GM12878 (cell line): ENCODE measurements at regions not wholly inside any gene's neighbourhood (a gene's known extent, or its start where the extent isn't known, plus 50 kb on each side); places are given as distances from the start of the nearest gene placed in this dataset.
"Not testable (repeated sequence)": the region's sequence is repeated elsewhere in the genome, so short reads cannot be mapped to it uniquely, and the experiment has no call there.

ENCODE experiments used
- ATAC-seq: fragments of 200-7000 bp; cut with Tn5 transposase; 3 replicates; pipeline ENCODE4 v1.9.1; 2020; ENCODE audit warnings: mild to moderate bottlenecking, moderate library complexity
- BruUV-seq: library from RNA; stranded (reverse); fragments of 400-500 nt; replicated peaks from 2 replicates; lab custom pipeline; 2021; lab: Mats Ljungman, UMichigan
- CTCF ChIA-PET: fragments of 300-600 bp; sonication (Branson Sonifier 250); formaldehyde crosslinking; extraction: SDS; loops from one replicate; lab custom pipeline; 2021; ENCODE audit warnings: inconsistent platforms; lab: Yijun Ruan, JAX
- POLR2A ChIA-PET: fragments of 350-600 bp; formaldehyde crosslinking; extraction: SDS; loops from one replicate; lab custom pipeline; 2021; ENCODE audit warnings: inconsistent platforms; lab: Charles Lee
- RAD21 ChIA-PET: fragments of 300-600 bp; sonication (Branson Sonifier 250); formaldehyde crosslinking; loops from one replicate; lab custom pipeline; 2023; ENCODE audit warnings: antibody characterized with exemption; ENCODE audit not compliant: unreplicated experiment; lab: Charles Lee
- SMC1A ChIA-PET: fragments of 300-600 bp; sonication (Branson Sonifier 250); formaldehyde crosslinking; loops from one replicate; lab custom pipeline; 2023; ENCODE audit not compliant: unreplicated experiment, uncharacterized antibody; lab: Charles Lee
- DNase-seq: peaks from one replicate; pipeline ENCODE4 v3.0.0-alpha.2; 2011; ENCODE audit warnings: low read depth, low spot score
- FAIRE-seq: peaks from 3 replicates; lab custom pipeline; 2011; peaks lifted over from hg19 to GRCh38; lab: Jason Lieb, UNC
- H2AFZ ChIP-seq: 2 replicates; pipeline ENCODE4 v1.6.0; 2011; ENCODE audit warnings: low read depth, low read length, control low read depth; ENCODE audit not compliant: control insufficient read depth
- H3K27ac ChIP-seq: 2 replicates; pipeline ENCODE4 v1.5.1; 2011; ENCODE audit warnings: control low read depth; ENCODE audit not compliant: control insufficient read depth, insufficient read depth
- H3K27me3 ChIP-seq, 2 experiments: replicated peaks in 1 of 2; 2 replicates each; pipeline versions ENCODE4 v1.6.0 to v1.6.1; 2011; ENCODE audit warnings: low read length in 1 of 2; ENCODE audit not compliant: control insufficient read depth in 2 of 2, insufficient read depth in 2 of 2
- H3K36me3 ChIP-seq, 2 experiments: 2 replicates each; pipeline ENCODE4 v1.5.1; 2011; ENCODE audit warnings: low read length in 1 of 2; ENCODE audit not compliant: control insufficient read depth in 2 of 2, insufficient read depth in 2 of 2
- H3K4me1 ChIP-seq: 2 replicates; pipeline ENCODE4 v1.6.1; 2011; ENCODE audit warnings: mild to moderate bottlenecking, low read length, moderate library complexity, mixed read lengths; ENCODE audit not compliant: control insufficient read depth, insufficient read depth
- H3K4me2 ChIP-seq: 2 replicates; pipeline ENCODE4 v1.6.0; 2011; ENCODE audit warnings: control low read depth; ENCODE audit not compliant: control insufficient read depth, insufficient read depth
- H3K4me3 ChIP-seq: fragments of 200-600 bp; sonication (generic); 2 replicates; pipeline ENCODE4 v1.5.1; 2016
- H3K79me2 ChIP-seq: 2 replicates; pipeline ENCODE4 v1.6.0; 2011; ENCODE audit warnings: low read length; ENCODE audit not compliant: control insufficient read depth, insufficient read depth
- H3K9ac ChIP-seq: 2 replicates; pipeline ENCODE4 v1.8.0; 2011; ENCODE audit warnings: low read length, control low read depth, mixed read lengths; ENCODE audit not compliant: control insufficient read depth, insufficient read depth
- H3K9me3 ChIP-seq: replicated peaks from 3 replicates; pipeline ENCODE4 v1.5.1; 2011; ENCODE audit warnings: mild to moderate bottlenecking, low read length; ENCODE audit not compliant: control insufficient read depth, insufficient read depth
- H4K20me1 ChIP-seq: 2 replicates; pipeline ENCODE4 v1.6.0; 2011; ENCODE audit not compliant: control insufficient read depth, insufficient read depth
- BHLHE40 ChIP-seq, 2 experiments: fragments of 450-650 bp in 1 of 2; IDR thresholded peaks; 2 replicates each; pipeline ENCODE4 v1.6.1; 2011 to 2017; ENCODE audit warnings: low read depth in 2 of 2, borderline replicate concordance in 1 of 2, improper control_type of control experiment in 1 of 2, low read length in 1 of 2, mild to moderate bottlenecking in 1 of 2
- HCFC1 ChIP-seq: fragments of 150-350 bp; IDR thresholded peaks from 2 replicates; pipeline ENCODE4 v1.6.1; 2014; ENCODE audit warnings: low read length
- HDAC2 ChIP-seq: fragments of 200-600 bp; sonication (generic); IDR thresholded peaks from 2 replicates; pipeline ENCODE4 v1.6.1; 2017
- MTA2 ChIP-seq: fragments of 450-650 bp; IDR thresholded peaks from 2 replicates; pipeline ENCODE4 v1.6.1; 2016; ENCODE audit warnings: low read depth, mild to moderate bottlenecking, moderate library complexity
- SIN3A ChIP-seq: IDR thresholded peaks from 2 replicates; pipeline ENCODE4 v1.6.1; 2012; ENCODE audit warnings: low read depth, low read length, improper control_type of control experiment
- WGBS: methylation state at CpG from one replicate; pipeline ENCODE4 v1.1.6; 2016; ENCODE audit warnings: low lambda C conversion rate; ENCODE audit not compliant: insufficient replicate concordance, insufficient coverage; ENCODE audit errors: missing lambda C conversion rate; 5-methylcytosine and 5-hydroxymethylcytosine counted together
- in situ Hi-C: fragments of 300-500 bp; cut with MboI; formaldehyde crosslinking; loops from 9 replicates; pipeline ENCODE4 v1.14.3; 2018; ENCODE audit warnings: mixed read lengths
- intact Hi-C: fragments of 100-400 bp; cut with micrococcal nuclease; formaldehyde crosslinking; loops from one replicate; pipeline ENCODE4 v1.14.2; 2022; ENCODE audit not compliant: unreplicated experiment
- TF ChIP-seq, protein P1 (sequence below): fragments of 450-650 bp; IDR thresholded peaks from 2 replicates; pipeline ENCODE4 v1.6.1; 2014; ENCODE audit warnings: mild to moderate bottlenecking

DNA sequence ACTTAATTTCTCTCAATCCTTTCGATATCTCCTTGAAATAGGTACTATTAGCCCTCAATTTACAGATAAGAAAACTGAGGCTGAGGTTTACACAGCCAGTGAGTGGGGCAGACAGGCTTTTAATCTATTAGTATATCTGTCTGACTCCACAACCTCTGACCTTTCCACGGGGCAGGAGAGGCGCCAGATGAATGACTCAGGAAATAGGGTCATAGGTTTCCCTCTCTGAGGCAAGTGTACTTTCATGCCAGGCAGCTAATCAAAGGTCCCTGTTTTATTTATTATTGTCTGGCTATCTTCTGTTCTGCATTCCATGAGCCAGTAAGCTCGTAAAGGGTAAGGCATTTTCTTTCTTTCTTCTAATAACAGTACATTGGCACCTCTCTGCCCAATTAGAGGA lies 79.6 kb upstream of the KLF4 start:
- ATAC-seq: no peak
- Histone ChIP-seq H3K9ac (no peak overlapping the region), H3K27me3 (no peaks in the 10 kb centered on the region), H3K4me3 (no peak overlapping the region), H2AFZ (no peak overlapping the region), H3K36me3 (no peaks in the 10 kb centered on the region), H3K4me2 (no peak overlapping the region), H3K79me2 (no peaks in the 10 kb centered on the region), H4K20me1 (no peaks in the 10 kb centered on the region), H3K9me3 (no peaks in the 10 kb centered on the region), H3K4me1 (no peaks in the 10 kb centered on the region), H3K27ac (no peak overlapping the region)
- ChIA-PET POLR2A (no interaction called here), CTCF (interaction anchor here (1.4 kb wide), 1 partner anchor 12 kb away, joined by 3 read pairs; no protein-coding TSS in a partner anchor), SMC1A (interaction anchor here (1.2 to 2.0 kb wide), 2 partner anchors 15 to 16 kb away, joined by 5 to 6 read pairs; no protein-coding TSS in a partner anchor), RAD21 (no interaction called here)
- no peak for DNase-seq
- 35% methylated on average over 4 of the region's 4 CpGs for WGBS
- in situ Hi-C loops (no loop called here), intact Hi-C loops (no loop called here)
- no peak for TF ChIP-seq BHLHE40 (IDR thresholded peaks at IDR 0.05; ENCODE audit: borderline replicate concordance in 1 of 2, low read depth in 2 of 2, low read length in 1 of 2)
- TF ChIP-seq HDAC2: no peak
- no peak for TF ChIP-seq SIN3A
- TF ChIP-seq, protein P1, sequence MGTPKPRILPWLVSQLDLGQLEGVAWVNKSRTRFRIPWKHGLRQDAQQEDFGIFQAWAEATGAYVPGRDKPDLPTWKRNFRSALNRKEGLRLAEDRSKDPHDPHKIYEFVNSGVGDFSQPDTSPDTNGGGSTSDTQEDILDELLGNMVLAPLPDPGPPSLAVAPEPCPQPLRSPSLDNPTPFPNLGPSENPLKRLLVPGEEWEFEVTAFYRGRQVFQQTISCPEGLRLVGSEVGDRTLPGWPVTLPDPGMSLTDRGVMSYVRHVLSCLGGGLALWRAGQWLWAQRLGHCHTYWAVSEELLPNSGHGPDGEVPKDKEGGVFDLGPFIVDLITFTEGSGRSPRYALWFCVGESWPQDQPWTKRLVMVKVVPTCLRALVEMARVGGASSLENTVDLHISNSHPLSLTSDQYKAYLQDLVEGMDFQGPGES: no peak
- TF ChIP-seq MTA2: no peak
- no peak for TF ChIP-seq HCFC1
- BruUV-seq: no TSS peak
- no peak for FAIRE-seq

DNA sequence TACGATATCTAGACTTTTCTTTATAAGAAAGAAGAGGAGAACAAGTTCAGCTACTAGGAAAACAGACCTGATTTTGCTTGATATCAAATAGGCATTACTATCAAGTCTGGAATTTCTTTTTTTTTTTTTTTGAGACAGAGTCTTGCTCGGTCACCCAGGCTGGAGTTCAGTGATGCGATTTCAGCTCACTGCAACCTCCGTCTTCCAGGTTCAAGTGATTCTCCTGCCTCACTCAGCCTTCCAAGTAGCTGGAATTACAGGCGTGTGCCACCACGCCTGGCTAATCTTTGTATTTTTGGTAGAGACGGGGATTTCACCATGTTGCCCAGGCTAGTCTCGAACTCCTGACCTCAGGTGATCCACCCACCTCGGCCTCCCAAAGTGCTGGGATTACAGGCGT lies 78.8 kb upstream of the KLF4 start:
- H3K79me2 ChIP-seq, H3K4me2 ChIP-seq, H3K9me3 ChIP-seq, H3K27ac ChIP-seq, DNase-seq, H3K4me1 ChIP-seq, ATAC-seq, H3K36me3 ChIP-seq, BruUV-seq, intact Hi-C loops, FAIRE-seq, H4K20me1 ChIP-seq, RAD21 ChIA-PET, H2AFZ ChIP-seq, H3K27me3 ChIP-seq, H3K9ac ChIP-seq, in situ Hi-C loops, H3K4me3 ChIP-seq, POLR2A ChIA-PET: not testable (repeated sequence)
- WGBS: 49% methylated on average over 10 of the region's 10 CpGs
- CTCF ChIA-PET: interaction anchor here (1.4 kb wide), 1 partner anchor 11 kb away, joined by 3 read pairs; no protein-coding TSS in a partner anchor
- SMC1A ChIA-PET: interaction anchor here (0.6 kb wide), 1 partner anchor 585 kb away, joined by 3 read pairs; no protein-coding TSS in a partner anchor
